Body of pancreas (tissue), 4 donors: ENCODE measurements at regions not wholly inside any gene's neighbourhood (a gene's known extent, or its start where the extent isn't known, plus 50 kb on each side); places are given as distances from the start of the nearest gene placed in this dataset.

Experiments
- POLR2A ChIP-seq, 3 donors: fragments of 450-650 bp; IDR thresholded peaks; one replicate each; pipeline ENCODE4 v1.6.1; 2016; ENCODE audit warnings: antibody characterized with exemption in 3 of 3, mild to moderate bottlenecking in 2 of 3
- TF ChIP-seq, protein P1 (sequence below), 7 experiments: fragments of 450-650 bp in 4 of 7; fragments of 200-600 bp in 3 of 7; sonication (generic) in 3 of 7; IDR thresholded peaks; one replicate each; pipeline ENCODE4 v1.5.1; 2016 to 2019; ENCODE audit warnings: antibody characterized with exemption in 7 of 7

DNA sequence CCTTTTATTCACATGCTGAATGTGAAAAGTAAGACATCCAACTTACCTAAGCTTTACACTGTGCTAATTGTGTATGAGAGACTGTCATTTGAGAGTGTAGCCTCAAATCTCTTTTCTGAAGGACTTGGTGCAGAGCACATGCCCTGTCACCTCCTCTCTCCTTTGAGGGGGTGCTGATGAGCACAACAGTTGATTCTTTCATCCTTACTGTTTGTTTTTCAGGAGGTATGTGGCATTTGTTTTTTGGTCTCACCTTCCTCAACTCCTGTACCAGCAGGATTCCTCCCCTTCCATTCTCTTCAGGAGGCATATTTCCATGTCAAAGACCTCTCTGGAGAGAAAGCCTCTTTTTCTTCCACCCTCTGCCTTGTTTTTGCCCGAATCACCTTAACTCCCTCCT is 252.6 kb upstream of the CITED2 start:
- TF ChIP-seq POLR2A (IDR thresholded peaks at IDR 0.05): no peak
- TF ChIP-seq, protein P1, sequence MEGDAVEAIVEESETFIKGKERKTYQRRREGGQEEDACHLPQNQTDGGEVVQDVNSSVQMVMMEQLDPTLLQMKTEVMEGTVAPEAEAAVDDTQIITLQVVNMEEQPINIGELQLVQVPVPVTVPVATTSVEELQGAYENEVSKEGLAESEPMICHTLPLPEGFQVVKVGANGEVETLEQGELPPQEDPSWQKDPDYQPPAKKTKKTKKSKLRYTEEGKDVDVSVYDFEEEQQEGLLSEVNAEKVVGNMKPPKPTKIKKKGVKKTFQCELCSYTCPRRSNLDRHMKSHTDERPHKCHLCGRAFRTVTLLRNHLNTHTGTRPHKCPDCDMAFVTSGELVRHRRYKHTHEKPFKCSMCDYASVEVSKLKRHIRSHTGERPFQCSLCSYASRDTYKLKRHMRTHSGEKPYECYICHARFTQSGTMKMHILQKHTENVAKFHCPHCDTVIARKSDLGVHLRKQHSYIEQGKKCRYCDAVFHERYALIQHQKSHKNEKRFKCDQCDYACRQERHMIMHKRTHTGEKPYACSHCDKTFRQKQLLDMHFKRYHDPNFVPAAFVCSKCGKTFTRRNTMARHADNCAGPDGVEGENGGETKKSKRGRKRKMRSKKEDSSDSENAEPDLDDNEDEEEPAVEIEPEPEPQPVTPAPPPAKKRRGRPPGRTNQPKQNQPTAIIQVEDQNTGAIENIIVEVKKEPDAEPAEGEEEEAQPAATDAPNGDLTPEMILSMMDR (IDR thresholded peaks at IDR 0.05): no peak
